ENCODE measurements at regions not wholly inside any gene's neighbourhood (a gene's known extent, or its start where the extent isn't known, plus 50 kb on each side); places are given as distances from the start of the nearest gene placed in this dataset.

GRCh38 chr10:51020200-51020599 lies 54.1 kb upstream of the PRKG1 start:
- H3K27ac ChIP-seq (ENCODE audit: low read depth in 1 of 2, low read length in 2 of 2): no peak overlapping the region
- H3K36me3 ChIP-seq (replicated peaks in 1 of 2; ENCODE audit: control insufficient read depth in 1 of 2, insufficient read depth in 2 of 2, low read length in 2 of 2): no peaks in the 10 kb centered on the region
- Mint-ChIP-seq H3K27me3 (ENCODE audit: low read depth in 3 of 3) (peaks cover 0 to 3% (median 0%) of the 10 kb centered on the region in 3 donors), H3K4me1 (no peaks in the 10 kb centered on the region), H3K27ac (no peak overlapping the region), H3K9me3 (peaks cover 0 to 1% (median 0%) of the 10 kb centered on the region in 7 donors), H3K36me3 (no peaks in the 10 kb centered on the region), H3K4me3 (no peak overlapping the region)
- no peaks in the 10 kb centered on the region for H3K27me3 ChIP-seq (ENCODE audit: control insufficient read depth in 2 of 2, insufficient read depth in 2 of 2, low read length in 2 of 2)
- H3K79me2 ChIP-seq (ENCODE audit: insufficient read depth, low read length): no peaks in the 10 kb centered on the region
- TF ChIP-seq CTCF (IDR thresholded peaks at IDR 0.05): no peak
- intact Hi-C loops (cut with micrococcal nuclease): no loop called here
- no CpG with 5 or more reads among the region's 5 CpGs for WGBS (ENCODE audit: insufficient coverage)
- no peak for DNase-seq
- no peaks in the 10 kb centered on the region for H3K9me3 ChIP-seq (replicated peaks in 1 of 2; ENCODE audit: control insufficient read depth in 1 of 2, insufficient read depth in 1 of 2, low read length in 2 of 2)
- H3K9ac ChIP-seq (ENCODE audit: insufficient read depth, low read length, poor library complexity, severe bottlenecking): no peak overlapping the region
- H4K20me1 ChIP-seq (ENCODE audit: insufficient read depth, low read length): no peaks in the 10 kb centered on the region
- no peak overlapping the region for H3K4me3 ChIP-seq (replicated peaks in 1 of 3; ENCODE audit: low read depth in 2 of 3, low read length in 3 of 3)
- H3K4me2 ChIP-seq (replicated peaks; ENCODE audit: extremely low read depth, low read length, poor library complexity, severe bottlenecking): no peak overlapping the region
- H3K4me1 ChIP-seq (ENCODE audit: control insufficient read depth in 1 of 2, insufficient read depth in 2 of 2, low read length in 2 of 2): no peaks in the 10 kb centered on the region
- H2AFZ ChIP-seq (ENCODE audit: insufficient read depth, low read depth, low read length, poor library complexity, severe bottlenecking): no peak overlapping the region

- H2AFZ ChIP-seq (ENCODE audit: insufficient read depth, low read depth, low read length, poor library complexity, severe bottlenecking): no peak overlapping the region
- TF ChIP-seq CTCF (IDR thresholded peaks at IDR 0.05): no peak
- intact Hi-C loops (cut with micrococcal nuclease): no loop called here
- no peaks in the 10 kb centered on the region for H3K79me2 ChIP-seq (ENCODE audit: insufficient read depth, low read length)
- no peak overlapping the region for H3K9ac ChIP-seq (ENCODE audit: insufficient read depth, low read length, poor library complexity, severe bottlenecking)
- no peaks in the 10 kb centered on the region for H4K20me1 ChIP-seq (ENCODE audit: insufficient read depth, low read length)
- H3K27ac ChIP-seq (ENCODE audit: low read depth in 1 of 2, low read length in 2 of 2): no peak overlapping the region
- H3K4me1 ChIP-seq (ENCODE audit: control insufficient read depth in 1 of 2, insufficient read depth in 2 of 2, low read length in 2 of 2): no peaks in the 10 kb centered on the region
- no CpG with 5 or more reads among the region's 5 CpGs for WGBS (ENCODE audit: insufficient coverage)
- H3K9me3 Mint-ChIP-seq: peaks cover 0 to 1% (median 0%) of the 10 kb centered on the region in 7 donors
- no peak overlapping the region for H3K4me3 Mint-ChIP-seq
- no peak overlapping the region for H3K4me3 ChIP-seq (replicated peaks in 1 of 3; ENCODE audit: low read depth in 2 of 3, low read length in 3 of 3)
- H3K27me3 ChIP-seq (ENCODE audit: control insufficient read depth in 2 of 2, insufficient read depth in 2 of 2, low read length in 2 of 2): no peaks in the 10 kb centered on the region
- no peak overlapping the region for H3K4me2 ChIP-seq (replicated peaks; ENCODE audit: extremely low read depth, low read length, poor library complexity, severe bottlenecking)
- H3K27ac Mint-ChIP-seq: no peak overlapping the region
- no peak for DNase-seq
- peaks cover 0 to 6% (median 0%) of the 10 kb centered on the region in 3 donors for H3K27me3 Mint-ChIP-seq (ENCODE audit: low read depth in 3 of 3)
- H3K9me3 ChIP-seq (replicated peaks in 1 of 2; ENCODE audit: control insufficient read depth in 1 of 2, insufficient read depth in 1 of 2, low read length in 2 of 2): no peaks in the 10 kb centered on the region
- H3K36me3 Mint-ChIP-seq: no peaks in the 10 kb centered on the region
- no peaks in the 10 kb centered on the region for H3K36me3 ChIP-seq (replicated peaks in 1 of 2; ENCODE audit: control insufficient read depth in 1 of 2, insufficient read depth in 2 of 2, low read length in 2 of 2)
- no peaks in the 10 kb centered on the region for H3K4me1 Mint-ChIP-seq
Measured at GRCh38 chr10:51022933-51023585, 51.2 kb upstream of the PRKG1 start.

All from CD14-positive monocyte (primary cell).